IPS-15b (cell line): ENCODE measurements at regions not wholly inside any gene's neighbourhood (a gene's known extent, or its start where the extent isn't known, plus 50 kb on each side); places are given as distances from the start of the nearest gene placed in this dataset.

ENCODE experiments used
- H3K27me3 ChIP-seq: one replicate; pipeline ENCODE4 v1.6.1; 2013; ENCODE audit warnings: low read length; ENCODE audit not compliant: control insufficient read depth, insufficient read depth
- H3K36me3 ChIP-seq: one replicate; pipeline ENCODE4 v1.6.1; 2013; ENCODE audit warnings: low read length; ENCODE audit not compliant: control insufficient read depth, insufficient read depth
- H3K4me1 ChIP-seq: one replicate; pipeline ENCODE4 v1.6.1; 2013; ENCODE audit warnings: mild to moderate bottlenecking, low read length; ENCODE audit not compliant: control insufficient read depth, insufficient read depth
- H3K4me3 ChIP-seq: one replicate; pipeline ENCODE4 v1.5.1; 2013; ENCODE audit warnings: low read depth, low read length
- H3K9ac ChIP-seq: one replicate; pipeline ENCODE4 v1.6.1; 2013; ENCODE audit warnings: low read depth, mild to moderate bottlenecking, low read length
- H3K9me3 ChIP-seq: one replicate; pipeline ENCODE4 v1.6.1; 2013; ENCODE audit warnings: mild to moderate bottlenecking, low read length; ENCODE audit not compliant: control insufficient read depth, insufficient read depth

GRCh38 chr11:80350541-80350940, 909.7 kb upstream of the TENM4 start:
- H3K4me1 ChIP-seq, result no peaks in the 10 kb centered on the region
- H3K4me3 ChIP-seq, result no peak overlapping the region
- no peaks in the 10 kb centered on the region for H3K9me3 ChIP-seq
- no peaks in the 10 kb centered on the region for H3K27me3 ChIP-seq
- no peak overlapping the region for H3K9ac ChIP-seq
- no peaks in the 10 kb centered on the region for H3K36me3 ChIP-seq

GRCh38 chr11:80349997-80350396, 909.2 kb upstream of the TENM4 start:
- Histone ChIP-seq H3K4me3 (no peak overlapping the region), H3K4me1 (no peaks in the 10 kb centered on the region), H3K36me3 (no peaks in the 10 kb centered on the region), H3K9me3 (no peaks in the 10 kb centered on the region), H3K27me3 (no peaks in the 10 kb centered on the region), H3K9ac (no peak overlapping the region)

GRCh38 chr11:80346353-80347059, 905.7 kb upstream of the TENM4 start:
- Histone ChIP-seq H3K4me1 (no peaks in the 10 kb centered on the region), H3K36me3 (no peaks in the 10 kb centered on the region), H3K9me3 (no peaks in the 10 kb centered on the region), H3K4me3 (no peak overlapping the region), H3K9ac (no peak overlapping the region), H3K27me3 (no peaks in the 10 kb centered on the region)

- H3K4me1 ChIP-seq, result no peaks in the 10 kb centered on the region
- H3K9me3 ChIP-seq, result no peaks in the 10 kb centered on the region
- no peak overlapping the region for H3K9ac ChIP-seq
- no peaks in the 10 kb centered on the region for H3K27me3 ChIP-seq
- no peaks in the 10 kb centered on the region for H3K36me3 ChIP-seq
- H3K4me3 ChIP-seq, result no peak overlapping the region
Observed at GRCh38 chr11:80343436-80343835, 902.6 kb upstream of the TENM4 start.

- no peak overlapping the region for H3K4me3 ChIP-seq
- no peaks in the 10 kb centered on the region for H3K27me3 ChIP-seq
- H3K36me3 ChIP-seq, result no peaks in the 10 kb centered on the region
- no peak overlapping the region for H3K9ac ChIP-seq
- no peaks in the 10 kb centered on the region for H3K4me1 ChIP-seq
- H3K9me3 ChIP-seq, result no peaks in the 10 kb centered on the region
Observed at GRCh38 chr11:80338231-80338630, 897.4 kb upstream of the TENM4 start.

- Histone ChIP-seq H3K4me1 (peaks cover 8% of the 10 kb centered on the region), H3K9me3 (no peaks in the 10 kb centered on the region), H3K4me3 (no peak overlapping the region), H3K27me3 (no peaks in the 10 kb centered on the region), H3K36me3 (no peaks in the 10 kb centered on the region), H3K9ac (no peak overlapping the region)
Observed at GRCh38 chr11:80331694-80332093, 890.9 kb upstream of the TENM4 start.

- Histone ChIP-seq H3K36me3 (no peaks in the 10 kb centered on the region), H3K9ac (no peak overlapping the region), H3K4me3 (no peak overlapping the region), H3K4me1 (peaks cover 8% of the 10 kb centered on the region), H3K9me3 (no peaks in the 10 kb centered on the region), H3K27me3 (no peaks in the 10 kb centered on the region)
Observed at GRCh38 chr11:80330264-80330663, 889.4 kb upstream of the TENM4 start.

- no peaks in the 10 kb centered on the region for H3K27me3 ChIP-seq
- H3K9ac ChIP-seq, result no peak overlapping the region
- no peak overlapping the region for H3K4me3 ChIP-seq
- H3K36me3 ChIP-seq, result no peaks in the 10 kb centered on the region
- H3K4me1 ChIP-seq, result peaks cover 8% of the 10 kb centered on the region
- no peaks in the 10 kb centered on the region for H3K9me3 ChIP-seq
Observed at GRCh38 chr11:80328774-80329173, 887.9 kb upstream of the TENM4 start.

- Histone ChIP-seq H3K27me3 (no peaks in the 10 kb centered on the region), H3K9ac (no peak overlapping the region), H3K9me3 (no peaks in the 10 kb centered on the region), H3K4me3 (no peak overlapping the region), H3K36me3 (no peaks in the 10 kb centered on the region), H3K4me1 (peaks cover 8% of the 10 kb centered on the region)
Observed at GRCh38 chr11:80327956-80328614, 887.3 kb upstream of the TENM4 start.

- no peaks in the 10 kb centered on the region for H3K36me3 ChIP-seq
- no peak overlapping the region for H3K9ac ChIP-seq
- H3K4me3 ChIP-seq, result no peak overlapping the region
- peaks cover 11% of the 10 kb centered on the region for H3K4me1 ChIP-seq
- peaks cover 5% of the 10 kb centered on the region for H3K9me3 ChIP-seq
- H3K27me3 ChIP-seq, result no peaks in the 10 kb centered on the region
Observed at GRCh38 chr11:80321786-80322185, 881.0 kb upstream of the TENM4 start.

- H3K27me3 ChIP-seq, result no peaks in the 10 kb centered on the region
- no peak overlapping the region for H3K9ac ChIP-seq
- no peaks in the 10 kb centered on the region for H3K36me3 ChIP-seq
- peaks cover 11% of the 10 kb centered on the region for H3K4me1 ChIP-seq
- no peak overlapping the region for H3K4me3 ChIP-seq
- peaks cover 5% of the 10 kb centered on the region for H3K9me3 ChIP-seq
Observed at GRCh38 chr11:80320765-80321164, 879.9 kb upstream of the TENM4 start.

GRCh38 chr11:80320226-80320625, 879.4 kb upstream of the TENM4 start:
- Histone ChIP-seq H3K9me3 (peaks cover 5% of the 10 kb centered on the region), H3K4me1 (peaks cover 11% of the 10 kb centered on the region), H3K36me3 (no peaks in the 10 kb centered on the region), H3K9ac (no peak overlapping the region), H3K4me3 (no peak overlapping the region), H3K27me3 (no peaks in the 10 kb centered on the region)
